SJCRH30 (cell line): ENCODE measurements at regions not wholly inside any gene's neighbourhood (a gene's known extent, or its start where the extent isn't known, plus 50 kb on each side); places are given as distances from the start of the nearest gene placed in this dataset.
"Not testable (repeated sequence)": the region's sequence is repeated elsewhere in the genome, so short reads cannot be mapped to it uniquely, and the experiment has no call there.

ENCODE experiments used
- DNase-seq, 2 experiments: peaks; one replicate each; pipeline ENCODE4 v3.0.0-alpha.2; 2015 to 2020
- H3K27ac ChIP-seq: fragments of 250-450 bp; sonication (Bioruptor Pico); 2 replicates; pipeline ENCODE4 v1.5.1; 2020; ENCODE audit warnings: mild to moderate bottlenecking, moderate library complexity
- H3K27me3 ChIP-seq: fragments of 250-450 bp; sonication (Bioruptor Pico); 2 replicates; pipeline ENCODE4 v1.5.1; 2020; ENCODE audit warnings: mild to moderate bottlenecking, moderate library complexity
- H3K36me3 ChIP-seq: fragments of 250-450 bp; sonication (Bioruptor Pico); 2 replicates; pipeline ENCODE4 v1.5.1; 2020; ENCODE audit warnings: mild to moderate bottlenecking, moderate library complexity
- H3K4me1 ChIP-seq: fragments of 250-450 bp; sonication (Bioruptor Pico); 2 replicates; pipeline ENCODE4 v1.5.1; 2020; ENCODE audit warnings: mild to moderate bottlenecking, moderate library complexity
- H3K4me3 ChIP-seq: fragments of 250-450 bp; sonication (Bioruptor Pico); 2 replicates; pipeline ENCODE4 v1.5.1; 2020; ENCODE audit warnings: mild to moderate bottlenecking, moderate library complexity
- H3K9me3 ChIP-seq: fragments of 250-450 bp; sonication (Bioruptor Pico); replicated peaks from 2 replicates; pipeline ENCODE4 v1.5.1; 2020; ENCODE audit warnings: mild to moderate bottlenecking, moderate library complexity

- Histone ChIP-seq H3K9me3 (no peaks in the 10 kb centered on the region), H3K27ac (no peak overlapping the region), H3K4me3 (no peak overlapping the region), H3K4me1 (no peaks in the 10 kb centered on the region), H3K36me3 (no peaks in the 10 kb centered on the region), H3K27me3 (no peaks in the 10 kb centered on the region; the same call in 1 of the 2 replicates)
- DNase-seq = no peak
Observed at GRCh38 chr6:33901822-33902456, 98.1 kb upstream of the MLN start.

GRCh38 chr6:33898771-33899170 is 95.0 kb upstream of the MLN start:
- Histone ChIP-seq H3K27ac (no peak overlapping the region), H3K9me3 (no peaks in the 10 kb centered on the region), H3K4me1 (no peaks in the 10 kb centered on the region), H3K36me3 (no peaks in the 10 kb centered on the region), H3K4me3 (no peak overlapping the region), H3K27me3 (no peaks in the 10 kb centered on the region; the same call in 1 of the 2 replicates)
- DNase-seq = no peak

GRCh38 chr6:33897189-33897780 is 93.5 kb upstream of the MLN start:
- no peak for DNase-seq
- Histone ChIP-seq H3K4me3 (no peak overlapping the region), H3K4me1 (no peaks in the 10 kb centered on the region), H3K27ac (no peak overlapping the region), H3K27me3 (peaks cover under 1% of the 10 kb centered on the region; the same call in 1 of the 2 replicates), H3K36me3 (no peaks in the 10 kb centered on the region), H3K9me3 (no peaks in the 10 kb centered on the region)

- DNase-seq = no peak
- Histone ChIP-seq H3K27me3 (peaks cover 7% of the 10 kb centered on the region; the same call in 1 of the 2 replicates), H3K36me3 (no peaks in the 10 kb centered on the region), H3K4me1 (no peaks in the 10 kb centered on the region), H3K4me3 (no peak overlapping the region), H3K27ac (no peak overlapping the region), H3K9me3 (no peaks in the 10 kb centered on the region)
Observed at GRCh38 chr6:33896391-33897188, 92.8 kb upstream of the MLN start.

- Histone ChIP-seq H3K4me1 (no peaks in the 10 kb centered on the region), H3K4me3 (no peak overlapping the region), H3K27me3 (peaks cover 9% of the 10 kb centered on the region; the same call in 1 of the 2 replicates), H3K27ac (no peak overlapping the region), H3K9me3 (no peaks in the 10 kb centered on the region), H3K36me3 (no peaks in the 10 kb centered on the region)
- DNase-seq = no peak
Observed at GRCh38 chr6:33895988-33896387, 92.2 kb upstream of the MLN start.

- H3K9me3 ChIP-seq = no peaks in the 10 kb centered on the region
- no peak overlapping the region for H3K4me3 ChIP-seq
- no peaks in the 10 kb centered on the region for H3K4me1 ChIP-seq
- H3K27ac ChIP-seq = no peak overlapping the region
- no peak for DNase-seq
- no peaks in the 10 kb centered on the region for H3K36me3 ChIP-seq
- H3K27me3 ChIP-seq = peaks cover 9% of the 10 kb centered on the region; the same call in 1 of the 2 replicates
Observed at GRCh38 chr6:33895296-33895695, 91.5 kb upstream of the MLN start.

- no peak overlapping the region for H3K4me3 ChIP-seq
- H3K9me3 ChIP-seq = no peaks in the 10 kb centered on the region
- peaks cover 15% of the 10 kb centered on the region for H3K27me3 ChIP-seq
- H3K4me1 ChIP-seq = no peaks in the 10 kb centered on the region
- H3K36me3 ChIP-seq = no peaks in the 10 kb centered on the region
- no peak overlapping the region for H3K27ac ChIP-seq
- no peak for DNase-seq
Observed at GRCh38 chr6:33894438-33894837, 90.6 kb upstream of the MLN start.

GRCh38 chr6:33892581-33893346 is 89.0 kb upstream of the MLN start:
- Histone ChIP-seq H3K36me3 (no peaks in the 10 kb centered on the region), H3K9me3 (no peaks in the 10 kb centered on the region), H3K27ac (no peak overlapping the region), H3K4me3 (no peak overlapping the region), H3K4me1 (no peaks in the 10 kb centered on the region), H3K27me3 (peaks cover 15% of the 10 kb centered on the region)
- DNase-seq = no peak

GRCh38 chr6:33888664-33889200 is 84.9 kb upstream of the MLN start:
- H3K27me3 ChIP-seq = peaks cover 15% of the 10 kb centered on the region
- no peaks in the 10 kb centered on the region for H3K4me1 ChIP-seq
- H3K9me3 ChIP-seq = no peaks in the 10 kb centered on the region
- DNase-seq = no peak
- H3K4me3 ChIP-seq = no peak overlapping the region
- no peak overlapping the region for H3K27ac ChIP-seq
- H3K36me3 ChIP-seq = no peaks in the 10 kb centered on the region

- DNase-seq = no peak
- H3K9me3 ChIP-seq = no peaks in the 10 kb centered on the region
- no peak overlapping the region for H3K27ac ChIP-seq
- no peak overlapping the region for H3K4me3 ChIP-seq
- H3K4me1 ChIP-seq = no peaks in the 10 kb centered on the region
- no peaks in the 10 kb centered on the region for H3K36me3 ChIP-seq
- peaks cover 15% of the 10 kb centered on the region for H3K27me3 ChIP-seq
Observed at GRCh38 chr6:33888183-33888582, 84.4 kb upstream of the MLN start.

- H3K9me3 ChIP-seq = no peaks in the 10 kb centered on the region
- H3K36me3 ChIP-seq = no peaks in the 10 kb centered on the region
- no peaks in the 10 kb centered on the region for H3K4me1 ChIP-seq
- H3K27ac ChIP-seq = no peak overlapping the region
- DNase-seq = no peak
- no peak overlapping the region for H3K4me3 ChIP-seq
- peaks cover 9% of the 10 kb centered on the region for H3K27me3 ChIP-seq
Observed at GRCh38 chr6:33886673-33887144, 82.9 kb upstream of the MLN start.

GRCh38 chr6:33885132-33886057 is 81.6 kb upstream of the MLN start:
- no peaks in the 10 kb centered on the region for H3K36me3 ChIP-seq
- no peak for DNase-seq
- no peak overlapping the region for H3K27ac ChIP-seq
- H3K9me3 ChIP-seq = no peaks in the 10 kb centered on the region
- H3K4me3 ChIP-seq = no peak overlapping the region
- H3K27me3 ChIP-seq = peaks cover 6% of the 10 kb centered on the region; the same call in 1 of the 2 replicates
- H3K4me1 ChIP-seq = no peaks in the 10 kb centered on the region

- not testable (repeated sequence) for H3K9me3 ChIP-seq, H3K4me3 ChIP-seq, H3K4me1 ChIP-seq, DNase-seq, H3K36me3 ChIP-seq, H3K27ac ChIP-seq, H3K27me3 ChIP-seq
Observed at GRCh38 chr6:33883621-33884020, 79.8 kb upstream of the MLN start.

GRCh38 chr6:33882154-33882553 is 78.4 kb upstream of the MLN start:
- H3K4me1 ChIP-seq = no peaks in the 10 kb centered on the region
- no peaks in the 10 kb centered on the region for H3K36me3 ChIP-seq
- no peaks in the 10 kb centered on the region for H3K27me3 ChIP-seq
- no peak for DNase-seq
- H3K4me3 ChIP-seq = no peak overlapping the region
- H3K27ac ChIP-seq = no peak overlapping the region
- no peaks in the 10 kb centered on the region for H3K9me3 ChIP-seq
